ENCODE measurements at regions not wholly inside any gene's neighbourhood (a gene's known extent, or its start where the extent isn't known, plus 50 kb on each side); places are given as distances from the start of the nearest gene placed in this dataset.

GRCh38 chr17:73770115-73770848 is 126.0 kb upstream of the SDK2 start (continued):
- TF ChIP-seq HOXB6 (CRISPR knock-in tag; IDR thresholded peaks at IDR 0.05; ENCODE audit: borderline replicate concordance) (no peak), ATF1 (CRISPR knock-in tag; IDR thresholded peaks at IDR 0.05) (no peak), ATF1 (tag; IDR thresholded peaks at IDR 0.05) (peak; percentile 45; the same call in 1 of the 2 replicates), CREB1 (IDR thresholded peaks at IDR 0.05) (no peak), CREB1 (CRISPR knock-in tag; IDR thresholded peaks at IDR 0.05) (peak; percentile 19; the same call in 1 of the 2 replicates), SETDB1 (IDR thresholded peaks at IDR 0.05; ENCODE audit: low read length) (no peak), ATF7 (IDR thresholded peaks at IDR 0.05) (peak; percentile 91), PATZ1 (CRISPR knock-in tag; IDR thresholded peaks at IDR 0.05; ENCODE audit: borderline replicate concordance) (no peak), MEF2D (tag; conservative IDR thresholded peaks at IDR 0.05; ENCODE audit: low read depth) (peak; percentile 77), RB1 (IDR thresholded peaks at IDR 0.05; ENCODE audit: low read depth) (no peak), MGA (IDR thresholded peaks at IDR 0.05) (no peak)
